Common myeloid progenitor, CD34-positive (primary cell): ENCODE measurements at regions not wholly inside any gene's neighbourhood (a gene's known extent, or its start where the extent isn't known, plus 50 kb on each side); places are given as distances from the start of the nearest gene placed in this dataset.
"Not testable (repeated sequence)": the region's sequence is repeated elsewhere in the genome, so short reads cannot be mapped to it uniquely, and the experiment has no call there.

ENCODE experiments used
- CTCF ChIA-PET: fragments of 350-600 bp; sonication (Branson Sonifier 250); formaldehyde crosslinking; loops from one replicate; lab custom pipeline; 2021; ENCODE audit warnings: antibody characterized with exemption; lab: Charles Lee
- POLR2A ChIA-PET: fragments of 350-600 bp; sonication (Branson Sonifier 250); formaldehyde crosslinking; loops from one replicate; lab custom pipeline; 2021; ENCODE audit warnings: antibody characterized with exemption; lab: Charles Lee
- DNase-seq, 3 donors: peaks; one replicate each; pipeline versions ENCODE4 v3.0.0 to v3.0.0-alpha.2; 2013
- H3K27ac ChIP-seq, 2 experiments: 1 replicate in 1 of 2; 2 replicates in 1 of 2; pipeline ENCODE4 v1.7.0; 2013; ENCODE audit warnings: inconsistent platforms in 2 of 2, low read length in 2 of 2, mild to moderate bottlenecking in 2 of 2, low read depth in 1 of 2, moderate library complexity in 1 of 2; ENCODE audit not compliant: severe bottlenecking in 2 of 2, insufficient read depth in 1 of 2, poor library complexity in 1 of 2
- H3K27me3 ChIP-seq, 5 experiments: replicated peaks in 2 of 5; 1 replicate in 3 of 5; 2 replicates in 2 of 5; pipeline versions ENCODE4 v1.6.1 to v1.7.0; 2013; ENCODE audit warnings: low read length in 4 of 5, mild to moderate bottlenecking in 2 of 5, moderate library complexity in 2 of 5, inconsistent platforms in 1 of 5; ENCODE audit not compliant: insufficient read depth in 5 of 5, control insufficient read depth in 4 of 5
- H3K36me3 ChIP-seq, 4 experiments: 1 replicate in 2 of 4; 2 replicates in 2 of 4; pipeline versions ENCODE4 v1.6.1 to v1.7.0; 2013; ENCODE audit warnings: low read length in 3 of 4, control low read depth in 1 of 4, mild to moderate bottlenecking in 1 of 4; ENCODE audit not compliant: control insufficient read depth in 4 of 4, insufficient read depth in 4 of 4
- H3K4me1 ChIP-seq, 4 experiments: 1 replicate in 3 of 4; 2 replicates in 1 of 4; pipeline versions ENCODE4 v1.6.1 to v1.7.1; 2013; ENCODE audit warnings: low read length in 3 of 4, mild to moderate bottlenecking in 3 of 4, control low read depth in 1 of 4, inconsistent platforms in 1 of 4, moderate library complexity in 1 of 4; ENCODE audit not compliant: control insufficient read depth in 4 of 4, insufficient read depth in 4 of 4; ENCODE audit errors: control extremely low read depth in 1 of 4
- H3K4me3 ChIP-seq, 7 experiments: 1 replicate in 4 of 7; 2 replicates in 3 of 7; pipeline versions ENCODE4 v1.5.1 to v1.7.0; 2013; ENCODE audit warnings: mild to moderate bottlenecking in 7 of 7, low read length in 6 of 7, moderate library complexity in 6 of 7, inconsistent platforms in 2 of 7, low read depth in 2 of 7, control low read depth in 1 of 7; ENCODE audit not compliant: insufficient read depth in 4 of 7, control insufficient read depth in 1 of 7; ENCODE audit errors: extremely low read depth in 1 of 7
- H3K9me3 ChIP-seq, 5 experiments: 1 replicate in 4 of 5; 2 replicates in 1 of 5; pipeline versions ENCODE4 v1.6.1 to v1.7.1; 2013; ENCODE audit warnings: low read length in 4 of 5, mild to moderate bottlenecking in 2 of 5, inconsistent platforms in 1 of 5, low read depth in 1 of 5, moderate library complexity in 1 of 5; ENCODE audit not compliant: control insufficient read depth in 4 of 5, insufficient read depth in 2 of 5; ENCODE audit errors: control extremely low read depth in 1 of 5
- WGBS: methylation state at CpG from one replicate; pipeline ENCODE4 v1.1.5; 2013; ENCODE audit not compliant: insufficient coverage; 5-methylcytosine and 5-hydroxymethylcytosine counted together

GRCh38 chr22:48299801-48300200 lies 1527.9 kb downstream of the BRD1 start:
- CTCF ChIA-PET: no interaction called here
- no peaks in the 10 kb centered on the region for H3K36me3 ChIP-seq
- no peak overlapping the region for H3K4me3 ChIP-seq
- H3K9me3 ChIP-seq: no peaks in the 10 kb centered on the region
- no peak overlapping the region for H3K27ac ChIP-seq
- 96% methylated on average over 10 of the region's 18 CpGs for WGBS
- POLR2A ChIA-PET: no interaction called here
- no peaks in the 10 kb centered on the region for H3K4me1 ChIP-seq
- peaks cover 0 to 9% (median 0%) of the 10 kb centered on the region in 5 experiments for H3K27me3 ChIP-seq
- DNase-seq: no peak

DNA sequence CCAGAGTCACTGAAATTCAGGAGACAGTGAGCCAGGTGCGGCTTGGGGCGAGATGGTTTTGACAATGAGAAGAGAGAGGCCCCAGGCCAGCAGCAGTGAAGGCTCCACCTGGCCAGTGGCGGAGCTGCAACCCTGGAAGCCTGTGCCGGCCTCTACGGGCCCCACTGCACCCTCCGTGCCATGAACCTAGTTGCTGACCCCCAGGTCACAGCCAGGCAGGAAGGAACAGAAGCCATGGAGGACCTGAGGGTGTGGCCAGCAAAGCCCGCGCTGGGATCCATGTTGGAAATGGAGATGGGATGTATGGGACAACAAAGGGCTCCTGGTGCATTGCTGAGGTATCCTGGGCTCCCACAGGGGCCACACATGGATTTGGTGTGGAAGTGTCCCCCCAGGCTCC lies 1528.5 kb downstream of the BRD1 start:
- peaks cover 0 to 3% (median 0%) of the 10 kb centered on the region in 5 experiments for H3K27me3 ChIP-seq
- CTCF ChIA-PET: no interaction called here
- H3K36me3 ChIP-seq: no peaks in the 10 kb centered on the region
- DNase-seq: no peak
- H3K27ac ChIP-seq: no peak overlapping the region
- no peak overlapping the region for H3K4me3 ChIP-seq
- 92% methylated on average over 8 of the region's 8 CpGs for WGBS
- no peaks in the 10 kb centered on the region for H3K9me3 ChIP-seq
- POLR2A ChIA-PET: no interaction called here
- H3K4me1 ChIP-seq: no peaks in the 10 kb centered on the region

DNA sequence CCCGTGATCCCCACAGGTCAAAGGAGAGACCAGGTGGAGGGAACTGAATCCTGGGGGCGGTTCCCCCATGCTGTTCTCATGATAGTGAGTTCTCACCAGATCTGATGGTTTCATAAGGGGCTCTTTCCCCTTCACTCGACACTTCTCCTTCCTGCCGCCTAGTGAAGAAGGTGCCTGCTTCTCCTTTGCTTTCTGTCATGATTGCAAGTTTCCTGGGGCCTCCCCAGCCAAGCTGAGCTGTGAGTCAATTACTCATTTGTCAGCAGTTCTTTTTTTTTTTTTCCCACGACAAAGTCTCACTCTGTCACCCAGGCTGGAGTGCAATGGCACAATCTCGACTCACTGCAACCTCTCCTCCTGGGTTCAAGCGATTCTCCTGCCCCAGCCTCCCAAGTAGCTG lies 1530.4 kb downstream of the BRD1 start:
- H3K27ac ChIP-seq: no peak overlapping the region
- POLR2A ChIA-PET: no interaction called here
- peaks cover 0 to 2% (median 0%) of the 10 kb centered on the region in 5 experiments for H3K27me3 ChIP-seq
- no peaks in the 10 kb centered on the region for H3K4me1 ChIP-seq
- H3K36me3 ChIP-seq: no peaks in the 10 kb centered on the region
- DNase-seq: no peak
- 54% methylated on average over 3 of the region's 7 CpGs for WGBS
- H3K9me3 ChIP-seq: no peaks in the 10 kb centered on the region
- CTCF ChIA-PET: interaction anchor here (0.8 kb wide), 1 partner anchor 32 kb away, joined by 3 read pairs; no protein-coding TSS in a partner anchor
- no peak overlapping the region for H3K4me3 ChIP-seq

GRCh38 chr22:48289954-48290353 lies 1527.5 kb downstream of the TBC1D22A start:
- CTCF ChIA-PET, H3K4me1 ChIP-seq: not testable (repeated sequence)
- no CpG with 5 or more reads among the region's 2 CpGs for WGBS

DNA sequence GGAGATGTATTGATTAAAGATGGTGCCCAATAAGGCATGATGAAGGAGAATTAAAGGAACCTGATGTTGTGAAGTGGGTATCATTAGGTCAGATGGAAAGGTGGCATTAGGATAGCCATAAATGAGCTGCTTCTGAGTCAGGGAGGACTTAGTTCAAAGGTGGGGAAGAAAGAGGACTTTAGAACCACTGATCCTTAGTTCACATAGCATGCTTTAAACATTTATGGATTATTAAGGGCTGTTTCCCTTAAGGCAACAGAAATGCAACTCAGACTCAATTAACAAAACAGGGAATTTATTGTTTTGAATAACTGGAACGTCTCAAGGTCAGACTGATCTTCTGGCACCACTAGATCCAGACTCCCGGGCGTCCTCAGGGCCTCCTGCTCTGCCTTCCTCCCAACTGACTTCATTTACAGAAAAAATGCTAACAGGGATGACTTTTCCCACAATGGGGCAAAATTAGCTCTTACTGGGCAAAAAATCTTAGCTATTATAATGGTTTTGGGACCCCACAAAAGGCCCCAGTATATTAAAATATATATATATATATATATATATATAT lies 1526.0 kb downstream of the TBC1D22A start:
- ChIA-PET POLR2A (no interaction called here), CTCF (no interaction called here)
- Histone ChIP-seq H3K27ac (no peak overlapping the region), H3K9me3 (peaks cover 0 to 2% (median 0%) of the 10 kb centered on the region in 5 experiments), H3K4me3 (no peak overlapping the region), H3K27me3 (peaks cover 0 to 6% (median 3%) of the 10 kb centered on the region in 5 experiments), H3K36me3 (no peaks in the 10 kb centered on the region), H3K4me1 (no peaks in the 10 kb centered on the region)
- no peak for DNase-seq
- 100% methylated on average over 2 of the region's 3 CpGs for WGBS

More at GRCh38 chr22:48289954-48290353, 1527.5 kb downstream of the TBC1D22A start:
- H3K27ac ChIP-seq, H3K4me3 ChIP-seq, H3K27me3 ChIP-seq, DNase-seq, POLR2A ChIA-PET, H3K9me3 ChIP-seq, H3K36me3 ChIP-seq: not testable (repeated sequence)

GRCh38 chr22:48287031-48287430 lies 1524.6 kb downstream of the TBC1D22A start:
- Histone ChIP-seq H3K4me3 (no peak overlapping the region), H3K27ac (no peak overlapping the region), H3K9me3 (peaks cover 0 to 2% (median 0%) of the 10 kb centered on the region in 5 experiments), H3K27me3 (peaks cover 0 to 6% (median 3%) of the 10 kb centered on the region in 5 experiments), H3K36me3 (no peaks in the 10 kb centered on the region), H3K4me1 (no peaks in the 10 kb centered on the region)
- DNase-seq: no peak
- WGBS: 91% methylated on average over 4 of the region's 5 CpGs
- CTCF ChIA-PET: no interaction called here
- POLR2A ChIA-PET: no interaction called here

- ChIA-PET POLR2A (no interaction called here), CTCF (no interaction called here)
- Histone ChIP-seq H3K36me3 (no peaks in the 10 kb centered on the region), H3K4me3 (no peak overlapping the region), H3K9me3 (peaks cover 0 to 6% (median 2%) of the 10 kb centered on the region in 5 experiments), H3K27ac (no peak overlapping the region), H3K4me1 (no peaks in the 10 kb centered on the region), H3K27me3 (peaks cover 0 to 6% (median 3%) of the 10 kb centered on the region in 5 experiments)
- 95% methylated on average over 4 of the region's 4 CpGs for WGBS
- no peak for DNase-seq
Observed at GRCh38 chr22:48284671-48285070, 1522.2 kb downstream of the TBC1D22A start.
